ENCODE measurements at regions not wholly inside any gene's neighbourhood (a gene's known extent, or its start where the extent isn't known, plus 50 kb on each side); places are given as distances from the start of the nearest gene placed in this dataset.

GRCh38 chr2:212941361-212941760 lies 210.1 kb downstream of the IKZF2 start:
- Histone ChIP-seq H3K79me2 (ENCODE audit: insufficient read depth, low read depth, low read length) (no peaks in the 10 kb centered on the region), H3K36me3 (ENCODE audit: insufficient read depth, low read length) (no peaks in the 10 kb centered on the region), H3K4me2 (ENCODE audit: low read length) (no peak overlapping the region), H4K20me1 (ENCODE audit: insufficient read depth, low read length) (no peaks in the 10 kb centered on the region), H3K9me2 (ENCODE audit: insufficient read depth, low read length) (no peaks in the 10 kb centered on the region), H3K4me3 (ENCODE audit: low read depth, low read length, poor library complexity, severe bottlenecking) (no peak overlapping the region), H3K9me3 (ENCODE audit: low read length) (no peaks in the 10 kb centered on the region), H3K27ac (ENCODE audit: low read depth, low read length, poor library complexity, severe bottlenecking) (no peak overlapping the region), H2AFZ (ENCODE audit: low read length) (no peak overlapping the region), H3K4me1 (ENCODE audit: insufficient read depth, low read length, poor library complexity, severe bottlenecking) (no peaks in the 10 kb centered on the region)
- ChIA-PET CTCF (ENCODE audit: unreplicated experiment) (no interaction called here), POLR2A (interaction anchor here (1.3 kb wide), 1 partner anchor 26 kb away, joined by 3 read pairs; no protein-coding TSS in a partner anchor)
- no TSS peak for BruUV-seq (replicated peaks)
- TF ChIP-seq CTCF (conservative IDR thresholded peaks at IDR 0.05; ENCODE audit: low read length) (no peak), EZH2phosphoT487 (IDR thresholded peaks at IDR 0.05; ENCODE audit: borderline replicate concordance, low read depth, low read length) (no peak)
- intact Hi-C loops (cut with micrococcal nuclease; ENCODE audit: unreplicated experiment): no loop called here
- no peak for DNase-seq (ENCODE audit: low spot score)

- H3K79me2 ChIP-seq (ENCODE audit: insufficient read depth, low read depth, low read length): no peaks in the 10 kb centered on the region
- no peak overlapping the region for H2AFZ ChIP-seq (ENCODE audit: low read length)
- no peak overlapping the region for H3K4me2 ChIP-seq (ENCODE audit: low read length)
- BruUV-seq (replicated peaks): no TSS peak
- intact Hi-C loops (cut with micrococcal nuclease; ENCODE audit: unreplicated experiment): no loop called here
- no peaks in the 10 kb centered on the region for H3K9me2 ChIP-seq (ENCODE audit: insufficient read depth, low read length)
- H4K20me1 ChIP-seq (ENCODE audit: insufficient read depth, low read length): no peaks in the 10 kb centered on the region
- no peaks in the 10 kb centered on the region for H3K36me3 ChIP-seq (ENCODE audit: insufficient read depth, low read length)
- CTCF ChIA-PET (ENCODE audit: unreplicated experiment): no interaction called here
- DNase-seq (ENCODE audit: low spot score): no peak
- H3K27ac ChIP-seq (ENCODE audit: low read depth, low read length, poor library complexity, severe bottlenecking): no peak overlapping the region
- POLR2A ChIA-PET: interaction anchor here (0.6 to 1.3 kb wide), 2 partner anchors 27 to 714 kb away, joined by 3 read pairs; no protein-coding TSS in a partner anchor
- TF ChIP-seq EZH2phosphoT487 (IDR thresholded peaks at IDR 0.05; ENCODE audit: borderline replicate concordance, low read depth, low read length) (no peak), CTCF (conservative IDR thresholded peaks at IDR 0.05; ENCODE audit: low read length) (no peak)
- H3K4me1 ChIP-seq (ENCODE audit: insufficient read depth, low read length, poor library complexity, severe bottlenecking): no peaks in the 10 kb centered on the region
- no peak overlapping the region for H3K4me3 ChIP-seq (ENCODE audit: low read depth, low read length, poor library complexity, severe bottlenecking)
- H3K9me3 ChIP-seq (ENCODE audit: low read length): no peaks in the 10 kb centered on the region
These were observed 210.6 kb downstream of the IKZF2 start for GRCh38 chr2:212940816-212941215.

- ChIA-PET CTCF (ENCODE audit: unreplicated experiment) (no interaction called here), POLR2A (interaction anchor here (0.5 to 0.8 kb wide), 6 partner anchors 14 to 713 kb away, joined by 3 to 5 read pairs (median 4); no protein-coding TSS in a partner anchor)
These were observed 211.5 kb downstream of the IKZF2 start for GRCh38 chr2:212939777-212940531.

More at GRCh38 chr2:212939777-212940531, 211.5 kb downstream of the IKZF2 start:
- BruUV-seq (replicated peaks): no TSS peak
- intact Hi-C loops (cut with micrococcal nuclease; ENCODE audit: unreplicated experiment): no loop called here
- TF ChIP-seq CTCF (conservative IDR thresholded peaks at IDR 0.05; ENCODE audit: low read length): no peak
- TF ChIP-seq EZH2phosphoT487 (IDR thresholded peaks at IDR 0.05; ENCODE audit: borderline replicate concordance, low read depth, low read length): no peak
- Histone ChIP-seq H3K4me1 (ENCODE audit: insufficient read depth, low read length, poor library complexity, severe bottlenecking) (no peaks in the 10 kb centered on the region), H3K4me3 (ENCODE audit: low read depth, low read length, poor library complexity, severe bottlenecking) (no peak overlapping the region), H3K36me3 (ENCODE audit: insufficient read depth, low read length) (no peaks in the 10 kb centered on the region), H3K79me2 (ENCODE audit: insufficient read depth, low read depth, low read length) (no peaks in the 10 kb centered on the region), H2AFZ (ENCODE audit: low read length) (no peak overlapping the region), H3K27ac (ENCODE audit: low read depth, low read length, poor library complexity, severe bottlenecking) (no peak overlapping the region), H3K9me3 (ENCODE audit: low read length) (no peaks in the 10 kb centered on the region), H3K4me2 (ENCODE audit: low read length) (no peak overlapping the region), H3K9me2 (ENCODE audit: insufficient read depth, low read length) (no peaks in the 10 kb centered on the region), H4K20me1 (ENCODE audit: insufficient read depth, low read length) (no peaks in the 10 kb centered on the region)
- no peak for DNase-seq (ENCODE audit: low spot score)
